Thyroid gland (tissue), 4 donors: ENCODE measurements at regions not wholly inside any gene's neighbourhood (a gene's known extent, or its start where the extent isn't known, plus 50 kb on each side); places are given as distances from the start of the nearest gene placed in this dataset.

ENCODE experiments used
- POLR2A ChIP-seq, 2 donors: fragments of 450-650 bp; IDR thresholded peaks; one replicate each; pipeline ENCODE4 v1.6.1; 2017; ENCODE audit warnings: antibody characterized with exemption in 2 of 2, mild to moderate bottlenecking in 2 of 2, moderate library complexity in 1 of 2
- TF ChIP-seq, protein P1 (sequence below), 6 experiments: fragments of 200-600 bp in 3 of 6; fragments of 450-650 bp in 3 of 6; sonication (generic) in 3 of 6; IDR thresholded peaks; one replicate each; pipeline ENCODE4 v1.5.1; 2016 to 2019; ENCODE audit warnings: antibody characterized with exemption in 6 of 6, mild to moderate bottlenecking in 2 of 6, inconsistent platforms in 1 of 6, moderate library complexity in 1 of 6

DNA sequence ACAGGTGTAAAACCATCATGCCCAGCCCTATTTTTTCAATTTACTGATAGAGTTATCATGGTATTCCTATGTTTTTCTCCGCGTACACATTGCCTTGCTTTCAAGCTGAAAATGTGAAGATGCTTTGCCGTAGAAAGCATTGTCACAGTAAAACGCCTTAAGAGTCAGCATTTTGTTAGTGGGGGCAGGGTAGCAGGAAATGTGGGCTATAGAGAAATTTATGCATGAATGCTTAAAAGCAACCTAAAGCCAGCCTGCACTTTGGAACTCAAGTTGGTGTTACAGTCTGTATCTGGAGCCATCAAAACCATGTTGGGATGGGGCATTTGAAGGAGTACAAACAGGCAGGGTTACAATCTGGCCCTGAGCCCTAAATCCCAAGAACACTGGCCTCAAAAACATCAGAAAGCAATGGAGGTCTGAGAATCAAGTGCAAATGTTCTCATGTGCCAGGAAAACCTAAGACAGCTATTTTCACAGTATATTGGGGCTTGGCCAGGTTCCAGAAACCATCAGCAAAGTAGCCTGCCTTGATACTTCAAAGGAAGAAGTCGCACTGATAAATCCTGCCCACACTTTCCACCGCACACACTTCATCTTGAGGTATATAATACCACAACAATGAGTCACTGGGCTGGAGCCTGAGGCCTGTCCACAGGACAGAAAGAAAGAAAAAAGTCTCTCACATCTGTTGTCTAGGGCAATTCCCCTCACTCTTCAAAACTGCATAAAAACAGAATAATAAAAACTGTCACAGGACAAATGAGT lies 313.8 kb downstream of the ENC1 start:
- TF ChIP-seq, protein P1, sequence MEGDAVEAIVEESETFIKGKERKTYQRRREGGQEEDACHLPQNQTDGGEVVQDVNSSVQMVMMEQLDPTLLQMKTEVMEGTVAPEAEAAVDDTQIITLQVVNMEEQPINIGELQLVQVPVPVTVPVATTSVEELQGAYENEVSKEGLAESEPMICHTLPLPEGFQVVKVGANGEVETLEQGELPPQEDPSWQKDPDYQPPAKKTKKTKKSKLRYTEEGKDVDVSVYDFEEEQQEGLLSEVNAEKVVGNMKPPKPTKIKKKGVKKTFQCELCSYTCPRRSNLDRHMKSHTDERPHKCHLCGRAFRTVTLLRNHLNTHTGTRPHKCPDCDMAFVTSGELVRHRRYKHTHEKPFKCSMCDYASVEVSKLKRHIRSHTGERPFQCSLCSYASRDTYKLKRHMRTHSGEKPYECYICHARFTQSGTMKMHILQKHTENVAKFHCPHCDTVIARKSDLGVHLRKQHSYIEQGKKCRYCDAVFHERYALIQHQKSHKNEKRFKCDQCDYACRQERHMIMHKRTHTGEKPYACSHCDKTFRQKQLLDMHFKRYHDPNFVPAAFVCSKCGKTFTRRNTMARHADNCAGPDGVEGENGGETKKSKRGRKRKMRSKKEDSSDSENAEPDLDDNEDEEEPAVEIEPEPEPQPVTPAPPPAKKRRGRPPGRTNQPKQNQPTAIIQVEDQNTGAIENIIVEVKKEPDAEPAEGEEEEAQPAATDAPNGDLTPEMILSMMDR (IDR thresholded peaks at IDR 0.05): no peak
- TF ChIP-seq POLR2A (IDR thresholded peaks at IDR 0.05): no peak
